ENCODE measurements at regions not wholly inside any gene's neighbourhood (a gene's known extent, or its start where the extent isn't known, plus 50 kb on each side); places are given as distances from the start of the nearest gene placed in this dataset.

GRCh38 chr11:111137846-111138245 is 107.7 kb upstream of the POU2AF2 start:
- Histone ChIP-seq H3K4me1 (ENCODE audit: control insufficient read depth, insufficient read depth, low read length) (no peaks in the 10 kb centered on the region), H3K36me3 (ENCODE audit: control insufficient read depth, insufficient read depth, low read length) (no peaks in the 10 kb centered on the region), H3K9me3 (ENCODE audit: control insufficient read depth, insufficient read depth, low read depth, low read length) (no peaks in the 10 kb centered on the region), H3K4me3 (ENCODE audit: low read depth in 2 of 2, low read length in 2 of 2) (no peak overlapping the region), H3K27me3 (ENCODE audit: control insufficient read depth, insufficient read depth, low read length) (peaks cover 2% of the 10 kb centered on the region), H3K27ac (ENCODE audit: low read length) (no peak overlapping the region)
- POLR2A ChIA-PET, result no interaction called here
- no peak for ATAC-seq
- DNase-seq (ENCODE audit: low read depth, low spot score), result no peak
- TF ChIP-seq SIN3A (IDR thresholded peaks at IDR 0.05; ENCODE audit: borderline replicate concordance, insufficient read depth, low read depth, low read length) (no peak), CTCF (IDR thresholded peaks at IDR 0.05) (no peak), POLR2AphosphoS5 (IDR thresholded peaks at IDR 0.05; ENCODE audit: low read depth, low read length) (no peak), REST (IDR thresholded peaks at IDR 0.05; ENCODE audit: insufficient read depth in 1 of 2, low read depth in 2 of 2, low read length in 1 of 2) (no peak), TCF7L2 (IDR thresholded peaks at IDR 0.05; ENCODE audit: low read depth, low read length) (no peak)
- BruUV-seq (replicated peaks), result no TSS peak
- in situ Hi-C loops (cut with HindIII; ENCODE audit: low pct_unique_long_range_greater_than_20kb, low sequenced_read_pairs), result no loop called here
- CTCF ChIA-PET, result no interaction called here
- intact Hi-C loops (cut with micrococcal nuclease; ENCODE audit: unreplicated experiment), result no loop called here

DNA sequence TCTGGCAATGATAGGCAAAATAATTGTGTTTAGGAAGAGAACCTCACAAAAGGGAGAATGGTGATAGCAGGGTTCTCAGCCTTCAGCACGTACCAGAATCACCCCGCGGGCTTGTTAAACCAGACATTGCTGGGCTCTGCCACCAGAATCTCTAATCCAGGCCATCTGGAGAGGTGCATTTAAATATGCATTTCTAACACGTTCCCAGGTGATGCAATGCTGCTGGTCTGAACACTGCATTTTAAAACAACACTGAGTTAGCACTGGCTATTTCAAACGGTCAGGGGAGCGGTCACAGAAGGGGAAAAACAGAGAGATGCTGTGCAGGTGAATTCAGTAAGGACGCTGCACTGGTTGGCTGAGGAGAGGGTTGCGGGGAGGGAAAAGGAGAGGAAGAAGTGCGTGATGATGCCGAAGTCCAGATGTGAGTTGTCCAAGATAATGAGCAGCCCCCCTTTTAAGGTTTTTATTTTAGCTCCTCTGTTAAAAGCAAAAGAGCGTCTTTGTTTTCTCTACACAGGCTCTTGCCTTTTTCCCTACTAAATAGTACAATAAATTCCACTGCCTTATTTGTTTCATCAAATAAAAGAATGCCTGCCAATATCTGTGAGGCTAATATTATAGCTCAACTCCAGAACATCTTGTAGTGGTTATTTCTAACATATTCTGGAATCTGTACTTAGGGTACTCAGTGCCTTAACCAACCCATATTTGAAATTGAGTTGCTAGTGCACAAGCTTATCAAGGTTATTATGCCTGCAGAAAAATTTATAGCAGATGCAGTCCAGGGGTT is 109.6 kb upstream of the POU2AF2 start:
- ChIA-PET POLR2A (no interaction called here), CTCF (no interaction called here)
- in situ Hi-C loops (cut with HindIII; ENCODE audit: low pct_unique_long_range_greater_than_20kb, low sequenced_read_pairs) (no loop called here), intact Hi-C loops (cut with micrococcal nuclease; ENCODE audit: unreplicated experiment) (no loop called here)
- H3K4me1 ChIP-seq (ENCODE audit: control insufficient read depth, insufficient read depth, low read length), result no peaks in the 10 kb centered on the region
- no peaks in the 10 kb centered on the region for H3K36me3 ChIP-seq (ENCODE audit: control insufficient read depth, insufficient read depth, low read length)
- DNase-seq (ENCODE audit: low read depth, low spot score) (no peak), ATAC-seq (no peak)
- TF ChIP-seq POLR2AphosphoS5 (IDR thresholded peaks at IDR 0.05; ENCODE audit: low read depth, low read length) (no peak), CTCF (IDR thresholded peaks at IDR 0.05) (no peak), SIN3A (IDR thresholded peaks at IDR 0.05; ENCODE audit: borderline replicate concordance, insufficient read depth, low read depth, low read length) (no peak), REST (IDR thresholded peaks at IDR 0.05; ENCODE audit: insufficient read depth in 1 of 2, low read depth in 2 of 2, low read length in 1 of 2) (no peak), TCF7L2 (IDR thresholded peaks at IDR 0.05; ENCODE audit: low read depth, low read length) (no peak)
- no peak overlapping the region for H3K4me3 ChIP-seq (ENCODE audit: low read depth in 2 of 2, low read length in 2 of 2)
- no TSS peak for BruUV-seq (replicated peaks)
- H3K27ac ChIP-seq (ENCODE audit: low read length), result no peak overlapping the region
- H3K27me3 ChIP-seq (ENCODE audit: control insufficient read depth, insufficient read depth, low read length), result peaks cover 2% of the 10 kb centered on the region
- no peaks in the 10 kb centered on the region for H3K9me3 ChIP-seq (ENCODE audit: control insufficient read depth, insufficient read depth, low read depth, low read length)
